GM10266 (cell line): ENCODE measurements at regions not wholly inside any gene's neighbourhood (a gene's known extent, or its start where the extent isn't known, plus 50 kb on each side); places are given as distances from the start of the nearest gene placed in this dataset.

Experiments used
- DNase-seq: peaks from one replicate; pipeline ENCODE4 v3.0.0; 2012; ENCODE audit errors: extremely low spot score
- CTCF ChIP-seq: IDR thresholded peaks from 2 replicates; pipeline ENCODE4 v1.5.1; 2012; ENCODE audit warnings: mild to moderate bottlenecking, low read depth; ENCODE audit not compliant: control insufficient read depth, insufficient read depth; ENCODE audit errors: missing control alignments

GRCh38 chr4:27846951-27847350, 986.3 kb downstream of the STIM2 start:
- TF ChIP-seq CTCF = no peak
- no peak for DNase-seq

- peak; percentile 0 for TF ChIP-seq CTCF
- no peak for DNase-seq
Observed at GRCh38 chr4:27861381-27861787, 1000.7 kb downstream of the STIM2 start.

GRCh38 chr4:27861802-27862201, 1001.2 kb downstream of the STIM2 start:
- DNase-seq = no peak
- TF ChIP-seq CTCF = no peak

- DNase-seq = no peak
- TF ChIP-seq CTCF = no peak
Observed at GRCh38 chr4:27873596-27873995, 1013.0 kb downstream of the STIM2 start.

- DNase-seq = no peak
- TF ChIP-seq CTCF = no peak
Observed at GRCh38 chr4:27881705-27882104, 1021.1 kb downstream of the STIM2 start.

GRCh38 chr4:27886120-27886519, 1025.5 kb downstream of the STIM2 start:
- no peak for DNase-seq
- no peak for TF ChIP-seq CTCF

GRCh38 chr4:27887646-27888045, 1027.0 kb downstream of the STIM2 start:
- DNase-seq = no peak
- no peak for TF ChIP-seq CTCF

- DNase-seq = no peak
- no peak for TF ChIP-seq CTCF
Observed at GRCh38 chr4:27888505-27888904, 1027.9 kb downstream of the STIM2 start.
